Activated CD4-positive, alpha-beta memory T cell treated with anti-CD3 and anti-CD28 coated beads for 36 hours (primary cell): ENCODE measurements at regions not wholly inside any gene's neighbourhood (a gene's known extent, or its start where the extent isn't known, plus 50 kb on each side); places are given as distances from the start of the nearest gene placed in this dataset.

Experiments
- CTCF ChIA-PET: fragments of 350-600 bp; sonication (Branson Sonifier 250); formaldehyde crosslinking; loops from one replicate; lab custom pipeline; 2021; ENCODE audit warnings: antibody characterized with exemption, inconsistent platforms; lab: Charles Lee
- POLR2A ChIA-PET: fragments of 350-600 bp; sonication (Branson Sonifier 250); formaldehyde crosslinking; loops from one replicate; lab custom pipeline; 2021; ENCODE audit warnings: antibody characterized with exemption; lab: Charles Lee
- DNase-seq: peaks from one replicate; pipeline ENCODE4 v3.0.0-alpha.2; 2020
- H3K27ac Mint-ChIP-seq: one replicate; pipeline ENCODE4 v1.8.0; 2021; ENCODE audit warnings: mixed read lengths
- H3K27me3 Mint-ChIP-seq: one replicate; pipeline ENCODE4 v1.8.0; 2021; ENCODE audit warnings: mixed read lengths
- H3K36me3 Mint-ChIP-seq: one replicate; pipeline ENCODE4 v1.8.0; 2021; ENCODE audit warnings: mixed read lengths
- H3K4me1 Mint-ChIP-seq: one replicate; pipeline ENCODE4 v1.8.0; 2021; ENCODE audit warnings: low read depth, mixed read lengths
- H3K4me3 Mint-ChIP-seq: one replicate; pipeline ENCODE4 v1.8.0; 2021; ENCODE audit warnings: mild to moderate bottlenecking, mixed read lengths
- H3K9me3 Mint-ChIP-seq: one replicate; pipeline ENCODE4 v1.8.0; 2021; ENCODE audit warnings: mixed read lengths
- intact Hi-C: fragments of 100-400 bp; cut with micrococcal nuclease; formaldehyde crosslinking; loops from one replicate; pipeline ENCODE4 v1.15.1; 2023

DNA sequence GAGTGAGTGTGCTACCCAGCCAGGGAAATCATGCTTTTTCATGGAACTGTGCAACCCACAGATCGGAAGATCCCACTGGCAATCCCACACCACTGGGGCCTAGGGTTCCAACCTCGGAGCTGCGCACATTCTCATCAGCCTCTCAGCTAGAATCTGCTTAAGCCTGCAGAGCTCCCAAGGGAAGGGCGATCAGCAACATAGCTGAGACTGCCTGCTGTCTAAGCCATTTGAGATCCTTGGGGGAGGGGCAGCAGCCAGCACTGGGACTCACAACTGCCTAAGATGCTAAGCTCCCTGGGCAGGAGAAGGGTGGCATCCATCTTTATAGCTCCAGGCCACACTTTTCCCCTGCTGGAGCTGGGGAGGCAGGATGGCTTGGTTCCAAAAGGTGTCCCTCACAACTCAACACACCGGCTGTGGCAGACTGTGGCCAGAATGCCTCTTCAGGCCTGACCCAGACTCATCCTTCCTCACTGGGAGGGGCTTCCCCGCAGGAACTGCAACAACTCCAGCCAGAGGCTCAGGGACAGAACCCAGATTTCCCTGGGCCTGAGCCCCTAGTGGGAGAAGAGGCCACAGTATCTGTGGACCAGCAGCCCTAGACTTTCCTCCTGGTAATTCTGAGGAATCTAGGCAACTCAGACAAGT lies 1133.3 kb upstream of the PIK3C3 start:
- DNase-seq = no peak
- Mint-ChIP-seq H3K4me3 (no peak overlapping the region), H3K4me1 (no peaks in the 10 kb centered on the region), H3K27ac (no peak overlapping the region), H3K27me3 (no peaks in the 10 kb centered on the region), H3K9me3 (peaks cover 25% of the 10 kb centered on the region), H3K36me3 (no peaks in the 10 kb centered on the region)
- POLR2A ChIA-PET = no interaction called here
- CTCF ChIA-PET = no interaction called here
- intact Hi-C loops = no loop called here

- Mint-ChIP-seq H3K4me1 (no peaks in the 10 kb centered on the region), H3K9me3 (peaks cover 12% of the 10 kb centered on the region), H3K36me3 (no peaks in the 10 kb centered on the region), H3K4me3 (no peak overlapping the region), H3K27me3 (no peaks in the 10 kb centered on the region), H3K27ac (no peak overlapping the region)
- ChIA-PET POLR2A (no interaction called here), CTCF (no interaction called here)
- DNase-seq = no peak
- intact Hi-C loops = no loop called here
Observed at GRCh38 chr18:40812981-40813515, 1142.0 kb upstream of the PIK3C3 start.

GRCh38 chr18:40810372-40810771 lies 1144.7 kb upstream of the PIK3C3 start:
- H3K27me3 Mint-ChIP-seq = no peaks in the 10 kb centered on the region
- intact Hi-C loops = no loop called here
- no peaks in the 10 kb centered on the region for H3K36me3 Mint-ChIP-seq
- DNase-seq = no peak
- H3K27ac Mint-ChIP-seq = no peak overlapping the region
- peaks cover 14% of the 10 kb centered on the region for H3K9me3 Mint-ChIP-seq
- ChIA-PET CTCF (no interaction called here), POLR2A (no interaction called here)
- no peaks in the 10 kb centered on the region for H3K4me1 Mint-ChIP-seq
- no peak overlapping the region for H3K4me3 Mint-ChIP-seq

DNA sequence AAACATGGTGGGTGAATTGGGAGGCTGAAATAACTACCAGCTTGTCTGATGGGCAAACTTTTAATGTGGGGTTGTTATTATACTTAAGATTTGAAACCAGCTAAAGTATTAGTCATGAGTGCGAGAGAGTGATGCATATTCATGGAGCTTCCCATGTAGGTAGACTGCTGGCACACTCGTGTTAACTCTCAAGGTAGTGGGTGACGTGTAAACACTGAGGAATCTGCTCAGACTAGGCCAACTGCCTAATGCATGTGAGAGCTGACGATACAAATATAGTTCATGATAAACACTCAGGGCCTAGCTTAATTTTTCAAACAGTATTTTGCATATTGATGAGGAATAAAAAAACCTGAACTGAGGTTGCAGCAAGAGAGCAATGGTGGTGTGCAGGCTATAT lies 1165.7 kb upstream of the PIK3C3 start:
- no peak overlapping the region for H3K4me3 Mint-ChIP-seq
- no peak for DNase-seq
- ChIA-PET CTCF (no interaction called here), POLR2A (no interaction called here)
- intact Hi-C loops = no loop called here
- H3K27ac Mint-ChIP-seq = no peak overlapping the region
- no peaks in the 10 kb centered on the region for H3K36me3 Mint-ChIP-seq
- H3K9me3 Mint-ChIP-seq = peaks cover 21% of the 10 kb centered on the region
- H3K4me1 Mint-ChIP-seq = no peaks in the 10 kb centered on the region
- H3K27me3 Mint-ChIP-seq = no peaks in the 10 kb centered on the region

DNA sequence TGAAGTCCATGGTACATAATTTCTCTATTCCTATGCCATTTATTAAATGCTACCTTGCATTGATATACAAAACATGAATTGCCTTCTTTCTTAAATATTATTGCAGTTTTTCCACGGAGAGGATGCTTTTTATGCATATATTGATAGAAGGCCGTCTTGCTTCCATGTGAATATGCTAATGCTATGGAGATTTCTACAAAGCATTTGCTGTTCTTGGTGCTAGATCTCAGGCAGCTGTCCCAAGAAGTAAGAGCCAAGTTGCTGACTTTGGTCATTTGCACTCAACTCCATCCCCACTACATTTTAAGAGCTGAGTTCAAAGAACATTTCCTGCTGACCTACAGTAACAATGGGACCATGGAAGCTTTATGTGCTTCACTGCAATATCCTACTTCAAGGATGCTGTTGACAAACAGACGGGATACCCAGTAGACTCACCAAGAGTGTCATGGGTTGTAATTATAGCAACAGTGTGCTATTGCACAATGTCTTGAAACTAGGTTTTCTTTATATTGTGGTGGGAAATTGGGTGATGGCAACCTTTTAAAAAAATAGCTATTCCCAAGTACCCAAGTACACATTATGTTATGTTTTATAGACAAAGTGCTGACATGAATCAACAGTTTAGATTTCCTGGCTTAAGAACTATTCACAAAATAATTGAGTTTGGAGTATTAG lies 1172.4 kb upstream of the PIK3C3 start:
- peaks cover 5% of the 10 kb centered on the region for H3K9me3 Mint-ChIP-seq
- no peak for DNase-seq
- no peaks in the 10 kb centered on the region for H3K36me3 Mint-ChIP-seq
- no peak overlapping the region for H3K4me3 Mint-ChIP-seq
- intact Hi-C loops = no loop called here
- H3K4me1 Mint-ChIP-seq = no peaks in the 10 kb centered on the region
- ChIA-PET POLR2A (no interaction called here), CTCF (no interaction called here)
- H3K27ac Mint-ChIP-seq = no peak overlapping the region
- no peaks in the 10 kb centered on the region for H3K27me3 Mint-ChIP-seq

DNA sequence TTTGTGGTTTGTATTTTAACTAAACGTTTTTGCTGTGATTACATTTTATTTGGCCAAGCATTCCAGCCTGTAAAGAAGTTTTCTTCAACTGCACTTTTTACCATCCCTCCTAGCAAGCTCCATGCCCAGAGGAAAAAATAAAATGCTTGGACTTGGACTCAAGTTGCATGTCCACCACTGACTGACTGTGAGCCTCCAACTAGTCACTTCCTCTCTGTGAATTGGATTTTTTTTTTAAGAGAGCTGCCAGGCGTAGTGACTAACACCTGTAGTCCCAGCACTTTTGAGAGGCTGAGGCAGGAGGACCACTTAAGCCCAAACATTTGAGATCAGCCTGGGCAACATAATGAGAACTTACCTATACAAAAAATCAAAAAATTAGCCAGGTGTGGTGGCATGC lies 1185.2 kb upstream of the PIK3C3 start:
- Mint-ChIP-seq H3K9me3 (peaks cover 9% of the 10 kb centered on the region), H3K27me3 (no peaks in the 10 kb centered on the region), H3K4me3 (no peak overlapping the region), H3K27ac (no peak overlapping the region), H3K4me1 (no peaks in the 10 kb centered on the region), H3K36me3 (no peaks in the 10 kb centered on the region)
- ChIA-PET POLR2A (no interaction called here), CTCF (no interaction called here)
- intact Hi-C loops = no loop called here
- DNase-seq = no peak

GRCh38 chr18:40760251-40760650 lies 1194.8 kb upstream of the PIK3C3 start:
- no peak overlapping the region for H3K4me3 Mint-ChIP-seq
- H3K9me3 Mint-ChIP-seq = peaks cover 16% of the 10 kb centered on the region
- CTCF ChIA-PET = no interaction called here
- H3K27me3 Mint-ChIP-seq = no peaks in the 10 kb centered on the region
- no peaks in the 10 kb centered on the region for H3K4me1 Mint-ChIP-seq
- POLR2A ChIA-PET = no interaction called here
- H3K27ac Mint-ChIP-seq = no peak overlapping the region
- no peak for DNase-seq
- no peaks in the 10 kb centered on the region for H3K36me3 Mint-ChIP-seq
- intact Hi-C loops = no loop called here

DNA sequence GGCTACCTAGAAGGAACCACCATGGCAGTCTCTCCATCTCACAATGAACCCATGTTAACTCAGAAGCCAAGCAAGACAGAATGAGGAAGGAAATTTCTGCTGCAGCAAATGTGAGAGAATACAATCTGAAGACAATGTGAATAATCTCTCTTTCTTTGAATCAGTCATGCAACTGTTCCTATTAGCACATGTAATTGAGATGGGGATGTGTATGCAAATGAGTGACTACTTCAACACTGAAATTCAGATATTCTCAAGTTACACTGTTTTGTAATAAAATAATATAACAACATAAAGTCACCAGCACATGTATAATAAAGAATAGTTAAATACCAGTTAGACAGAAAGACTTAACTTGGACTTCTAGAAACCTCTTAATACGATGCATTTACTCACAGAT lies 1200.6 kb upstream of the PIK3C3 start:
- Mint-ChIP-seq H3K27me3 (no peaks in the 10 kb centered on the region), H3K9me3 (peaks cover 23% of the 10 kb centered on the region), H3K27ac (no peak overlapping the region), H3K4me3 (no peak overlapping the region), H3K4me1 (no peaks in the 10 kb centered on the region), H3K36me3 (no peaks in the 10 kb centered on the region)
- intact Hi-C loops = no loop called here
- DNase-seq = no peak
- CTCF ChIA-PET = no interaction called here
- POLR2A ChIA-PET = no interaction called here

GRCh38 chr18:40752316-40752715 lies 1202.7 kb upstream of the PIK3C3 start:
- Mint-ChIP-seq H3K4me1 (no peaks in the 10 kb centered on the region), H3K27ac (no peak overlapping the region), H3K27me3 (no peaks in the 10 kb centered on the region), H3K9me3 (peaks cover 27% of the 10 kb centered on the region), H3K4me3 (no peak overlapping the region), H3K36me3 (no peaks in the 10 kb centered on the region)
- intact Hi-C loops = no loop called here
- ChIA-PET CTCF (no interaction called here), POLR2A (no interaction called here)
- no peak for DNase-seq

DNA sequence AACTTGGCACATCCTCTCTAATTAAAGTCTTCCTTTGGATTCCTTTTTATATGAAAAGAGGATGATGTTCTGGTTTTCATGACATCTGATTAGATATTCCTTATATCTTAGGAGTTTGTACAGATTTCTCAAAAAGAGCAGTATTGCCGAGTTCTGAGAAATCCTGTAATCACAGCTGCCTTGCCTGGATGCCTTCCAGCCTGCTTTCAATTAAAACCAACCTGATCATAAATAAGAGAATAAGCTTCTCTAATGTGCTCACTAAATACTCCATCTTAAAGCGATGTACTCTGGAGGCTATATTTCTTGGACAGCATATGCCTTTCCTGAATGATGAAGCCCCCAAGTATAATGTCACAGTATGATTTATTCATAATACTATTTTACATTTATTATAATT lies 1203.8 kb upstream of the PIK3C3 start:
- H3K27me3 Mint-ChIP-seq = no peaks in the 10 kb centered on the region
- H3K9me3 Mint-ChIP-seq = peaks cover 24% of the 10 kb centered on the region
- ChIA-PET CTCF (no interaction called here), POLR2A (no interaction called here)
- H3K36me3 Mint-ChIP-seq = no peaks in the 10 kb centered on the region
- H3K27ac Mint-ChIP-seq = no peak overlapping the region
- intact Hi-C loops = no loop called here
- H3K4me1 Mint-ChIP-seq = no peaks in the 10 kb centered on the region
- no peak for DNase-seq
- H3K4me3 Mint-ChIP-seq = no peak overlapping the region

- H3K4me3 Mint-ChIP-seq = no peak overlapping the region
- H3K36me3 Mint-ChIP-seq = no peaks in the 10 kb centered on the region
- intact Hi-C loops = no loop called here
- ChIA-PET POLR2A (no interaction called here), CTCF (no interaction called here)
- no peaks in the 10 kb centered on the region for H3K27me3 Mint-ChIP-seq
- H3K27ac Mint-ChIP-seq = no peak overlapping the region
- peaks cover 11% of the 10 kb centered on the region for H3K9me3 Mint-ChIP-seq
- no peak for DNase-seq
- no peaks in the 10 kb centered on the region for H3K4me1 Mint-ChIP-seq
Observed at GRCh38 chr18:40739029-40739428, 1216.0 kb upstream of the PIK3C3 start.

DNA sequence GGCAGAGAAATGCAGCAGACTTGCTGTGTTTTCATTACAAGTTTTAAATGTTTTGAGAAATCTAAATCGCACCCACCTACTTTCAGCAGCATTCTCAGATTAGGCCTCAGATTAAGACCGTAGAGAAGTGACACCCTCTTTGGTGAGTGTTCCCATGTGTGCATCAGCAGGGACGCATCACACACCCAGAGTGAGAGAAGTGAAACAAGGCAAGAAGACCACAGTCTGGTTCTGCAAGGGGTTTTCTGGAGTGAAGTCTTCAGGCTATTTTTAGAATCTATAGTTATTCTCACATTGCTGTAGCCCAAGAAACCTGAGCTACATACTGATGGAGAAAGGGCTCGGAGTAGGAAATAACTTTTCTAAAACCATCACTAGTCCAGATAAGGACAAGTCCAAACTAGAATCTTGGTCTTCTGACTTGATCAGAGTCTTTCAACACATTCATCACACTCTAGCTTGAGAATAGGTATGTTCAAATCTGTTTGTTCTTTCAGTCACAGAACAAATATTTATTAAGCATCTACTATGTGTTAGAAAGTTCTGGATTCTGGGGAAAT lies 1216.6 kb upstream of the PIK3C3 start:
- Mint-ChIP-seq H3K36me3 (no peaks in the 10 kb centered on the region), H3K4me1 (no peaks in the 10 kb centered on the region), H3K4me3 (no peak overlapping the region), H3K9me3 (peaks cover 11% of the 10 kb centered on the region), H3K27me3 (no peaks in the 10 kb centered on the region), H3K27ac (no peak overlapping the region)
- CTCF ChIA-PET = no interaction called here
- intact Hi-C loops = no loop called here
- DNase-seq = no peak
- POLR2A ChIA-PET = no interaction called here

- H3K27ac Mint-ChIP-seq = no peak overlapping the region
Observed at GRCh38 chr18:40708726-40709125, 1246.3 kb upstream of the PIK3C3 start.

More at GRCh38 chr18:40708726-40709125, 1246.3 kb upstream of the PIK3C3 start:
- H3K27me3 Mint-ChIP-seq = no peaks in the 10 kb centered on the region
- ChIA-PET CTCF (no interaction called here), POLR2A (no interaction called here)
- peaks cover 16% of the 10 kb centered on the region for H3K9me3 Mint-ChIP-seq
- no peak for DNase-seq
- H3K4me3 Mint-ChIP-seq = no peak overlapping the region
- intact Hi-C loops = loop anchor here (5.0 kb wide), 1 partner anchor 944 kb away; no protein-coding TSS in a partner anchor
- H3K4me1 Mint-ChIP-seq = no peaks in the 10 kb centered on the region
- H3K36me3 Mint-ChIP-seq = no peaks in the 10 kb centered on the region
